ENCODE measurements at regions not wholly inside any gene's neighbourhood (a gene's known extent, or its start where the extent isn't known, plus 50 kb on each side); places are given as distances from the start of the nearest gene placed in this dataset.

- Histone ChIP-seq H4K91ac (replicated peaks; ENCODE audit: insufficient read length, low read length) (no peak overlapping the region), H3K4me2 (ENCODE audit: insufficient read depth in 1 of 2, low read depth in 2 of 2, low read length in 2 of 2) (no peak overlapping the region), H2BK15ac (ENCODE audit: low read length) (no peak overlapping the region), H4K20me1 (replicated peaks in 1 of 2; ENCODE audit: control insufficient read depth in 1 of 2, insufficient read depth in 2 of 2, low read length in 2 of 2) (no peaks in the 10 kb centered on the region), H3K27ac (ENCODE audit: low read depth, low read length) (no peak overlapping the region), H4K5ac (ENCODE audit: insufficient read length, low read depth, low read length) (no peak overlapping the region), H3K79me1 (ENCODE audit: low read depth, low read length) (no peaks in the 10 kb centered on the region), H2AK5ac (ENCODE audit: low read depth, low read length) (no peak overlapping the region), H3K79me2 (ENCODE audit: control insufficient read depth in 1 of 2, insufficient read depth in 2 of 2, low read length in 2 of 2) (peaks cover 0 to 5% of the 10 kb centered on the region in 2 experiments; a peak in 1 of 4 replicates), H2AFZ (ENCODE audit: low read length) (no peak overlapping the region), H3K56ac (replicated peaks; ENCODE audit: insufficient read length, low read depth, low read length) (no peak overlapping the region), H3K14ac (ENCODE audit: insufficient read length) (no peak overlapping the region), H2BK20ac (ENCODE audit: low read length) (no peak overlapping the region), H2BK5ac (ENCODE audit: low read depth, low read length) (no peak overlapping the region), H3K18ac (ENCODE audit: extremely low read depth, low read length) (no peak overlapping the region), H3K36me3 (ENCODE audit: control insufficient read depth in 2 of 4, insufficient read depth in 4 of 4, low read length in 3 of 4) (peaks cover 0 to 22% (median under 1%) of the 10 kb centered on the region in 4 experiments; a peak in 4 of 8 replicates), H3K23ac (ENCODE audit: insufficient read length) (no peak overlapping the region), H3K9me3 (ENCODE audit: insufficient read depth in 2 of 2, low read depth in 1 of 2, low read length in 1 of 2) (peaks cover 22 to 26% of the 10 kb centered on the region in 2 experiments), H2BK12ac (ENCODE audit: low read depth, low read length) (no peak overlapping the region), H3K23me2 (ENCODE audit: low read depth, low read length) (no peaks in the 10 kb centered on the region), H3K9ac (replicated peaks in 1 of 4; ENCODE audit: extremely low read depth in 1 of 4, low read depth in 3 of 4, low read length in 3 of 4) (no peak overlapping the region), H3K4ac (replicated peaks; ENCODE audit: insufficient read length, low read depth, low read length) (no peak overlapping the region), H3K4me3 (ENCODE audit: extremely low read depth in 1 of 4, insufficient read depth in 2 of 4, low read depth in 3 of 4, low read length in 4 of 4) (no peak overlapping the region), H3K4me1 (replicated peaks in 1 of 4; ENCODE audit: control insufficient read depth in 3 of 4, insufficient read depth in 4 of 4, low read length in 3 of 4) (no peaks in the 10 kb centered on the region), H3K27me3 (replicated peaks in 1 of 4; ENCODE audit: control insufficient read depth in 3 of 4, extremely low read depth in 1 of 4, insufficient read depth in 3 of 4, low read length in 3 of 4) (no peaks in the 10 kb centered on the region), H2BK120ac (replicated peaks; ENCODE audit: low read depth, low read length) (no peak overlapping the region), H4K8ac (ENCODE audit: extremely low read depth, insufficient read depth, low read length) (no peak overlapping the region)
- WGBS, 2 experiments (ENCODE audit: extremely low coverage in 1 of 2, insufficient coverage in 1 of 2, insufficient read length in 1 of 2, insufficient replicate concordance in 2 of 2, low coverage in 1 of 2, low lambda C conversion rate in 2 of 2, missing lambda C conversion rate in 1 of 2), result 93% methylated on average over 11 of the region's 11 CpGs; no CpG with 5 or more reads in 1 of the 2 experiments
- ChIA-PET CTCF (ENCODE audit: partially characterized antibody) (no interaction called here), POLR2A (ENCODE audit: partially characterized antibody) (no interaction called here)
- DNase-seq (ENCODE audit: low read depth in 1 of 2, low spot score in 2 of 2) (no peak), FAIRE-seq (no peak)
- TF ChIP-seq KDM1A (IDR thresholded peaks at IDR 0.05; ENCODE audit: borderline replicate concordance, low read length) (no peak), TBP (IDR thresholded peaks at IDR 0.05; ENCODE audit: low read depth, low read length) (no peak), POLR2AphosphoS5 (IDR thresholded peaks at IDR 0.05; ENCODE audit: low read depth, low read length) (no peak), GABPA (IDR thresholded peaks at IDR 0.05; ENCODE audit: borderline replicate concordance, insufficient read depth, low read length) (no peak), JUND (IDR thresholded peaks at IDR 0.05; ENCODE audit: low read length) (no peak), BCL11A (IDR thresholded peaks at IDR 0.05; ENCODE audit: low read depth in 2 of 2, low read length in 2 of 2) (no peak), SP2 (IDR thresholded peaks at IDR 0.05; ENCODE audit: low read length) (no peak), EP300 (IDR thresholded peaks at IDR 0.05; ENCODE audit: borderline replicate concordance in 1 of 2, low read depth in 2 of 2, low read length in 2 of 2) (no peak), CHD1 (IDR thresholded peaks at IDR 0.05; ENCODE audit: low read depth, low read length) (no peak), NANOG (IDR thresholded peaks at IDR 0.05; ENCODE audit: insufficient read depth, low read depth, low read length, poor library complexity, severe bottlenecking) (no peak), PHF8 (conservative IDR thresholded peaks at IDR 0.05; ENCODE audit: low read depth, low read length) (no peak), SRF (IDR thresholded peaks at IDR 0.05; ENCODE audit: low read depth, low read length) (no peak), HDAC6 (IDR thresholded peaks at IDR 0.05; ENCODE audit: low read depth, low read length) (no peak)
Observed at GRCh38 chr17:54353789-54354525, 531.2 kb downstream of the KIF2B start.
